ENCODE measurements at regions not wholly inside any gene's neighbourhood (a gene's known extent, or its start where the extent isn't known, plus 50 kb on each side); places are given as distances from the start of the nearest gene placed in this dataset.
"Not testable (repeated sequence)": the region's sequence is repeated elsewhere in the genome, so short reads cannot be mapped to it uniquely, and the experiment has no call there.

- DNase-seq = not testable (repeated sequence)
Measured at GRCh38 chr1:850318-850717, 73.4 kb upstream of the SAMD11 start.

- not testable (repeated sequence) for DNase-seq
Measured at GRCh38 chr1:851398-851797, 72.3 kb upstream of the SAMD11 start.

- DNase-seq = not testable (repeated sequence)
Measured at GRCh38 chr1:851841-852240, 71.9 kb upstream of the SAMD11 start.

- DNase-seq = not testable (repeated sequence)
Measured at GRCh38 chr1:855202-855981, 68.3 kb upstream of the SAMD11 start.

- DNase-seq = not testable (repeated sequence)
Measured at GRCh38 chr1:856541-857057, 67.1 kb upstream of the SAMD11 start.

- not testable (repeated sequence) for DNase-seq
Measured at GRCh38 chr1:857926-858648, 65.6 kb upstream of the SAMD11 start.

- not testable (repeated sequence) for DNase-seq
Measured at GRCh38 chr1:858649-859041, 65.1 kb upstream of the SAMD11 start.

GRCh38 chr1:860941-861340 is 62.8 kb upstream of the SAMD11 start:
- not testable (repeated sequence) for DNase-seq

- DNase-seq = no peak
Measured at GRCh38 chr1:861714-862113, 62.0 kb upstream of the SAMD11 start.

GRCh38 chr1:862601-863000 is 61.1 kb upstream of the SAMD11 start:
- not testable (repeated sequence) for DNase-seq

- DNase-seq = not testable (repeated sequence)
Measured at GRCh38 chr1:865633-866032, 58.1 kb upstream of the SAMD11 start.

- DNase-seq = no peak
Measured at GRCh38 chr1:866095-866494, 57.6 kb upstream of the SAMD11 start.

- DNase-seq = not testable (repeated sequence)
Measured at GRCh38 chr1:866631-867299, 57.0 kb upstream of the SAMD11 start.

GRCh38 chr1:867550-867949 is 56.2 kb upstream of the SAMD11 start:
- not testable (repeated sequence) for DNase-seq

GRCh38 chr1:869499-870244 is 54.1 kb upstream of the SAMD11 start:
- DNase-seq = peak; percentile 83 to 90

All from activated T-cell treated with anti-CD3 and anti-CD28 coated beads, Interleukin-2, amount 50 U/mL, for 48 hours (primary cell).